ENCODE measurements at regions not wholly inside any gene's neighbourhood (a gene's known extent, or its start where the extent isn't known, plus 50 kb on each side); places are given as distances from the start of the nearest gene placed in this dataset.

GRCh38 chr15:94119923-94120775 lies 111.2 kb upstream of the MCTP2 start:
- Mint-ChIP-seq H3K4me1 (ENCODE audit: low read depth, unreplicated experiment) (no peaks in the 10 kb centered on the region), H3K36me3 (ENCODE audit: low read depth, unreplicated experiment) (no peaks in the 10 kb centered on the region), H3K4me3 (ENCODE audit: unreplicated experiment) (no peak overlapping the region), H3K27ac (ENCODE audit: unreplicated experiment) (no peak overlapping the region), H3K9me3 (ENCODE audit: unreplicated experiment) (no peaks in the 10 kb centered on the region), H3K27me3 (ENCODE audit: low read depth, unreplicated experiment) (no peaks in the 10 kb centered on the region)
- H3K36me3 ChIP-seq (ENCODE audit: insufficient read depth, low read length) = no peaks in the 10 kb centered on the region
- H3K79me2 ChIP-seq (ENCODE audit: insufficient read depth, low read length) = no peaks in the 10 kb centered on the region
- no peaks in the 10 kb centered on the region for H3K4me1 ChIP-seq (ENCODE audit: insufficient read depth, low read length)
- FAIRE-seq (peak; percentile 73), DNase-seq (ENCODE audit: low read depth) (peak; percentile 76)
- no peaks in the 10 kb centered on the region for H4K20me1 ChIP-seq (ENCODE audit: insufficient read depth, low read length)
- H3K27me3 ChIP-seq (ENCODE audit: insufficient read depth, low read length) = peaks cover 3% of the 10 kb centered on the region
- no peak overlapping the region for H3K4me2 ChIP-seq (ENCODE audit: low read length)
- no peak overlapping the region for H3K27ac ChIP-seq (ENCODE audit: low read depth, low read length)
- no peak overlapping the region for H2AFZ ChIP-seq (ENCODE audit: low read depth, low read length)
- no peak overlapping the region for H3K4me3 ChIP-seq (ENCODE audit: insufficient read depth, low read depth, low read length)
- no peaks in the 10 kb centered on the region for H3K9me3 ChIP-seq (ENCODE audit: insufficient read depth, low read depth, low read length)
- TF ChIP-seq, protein P1, sequence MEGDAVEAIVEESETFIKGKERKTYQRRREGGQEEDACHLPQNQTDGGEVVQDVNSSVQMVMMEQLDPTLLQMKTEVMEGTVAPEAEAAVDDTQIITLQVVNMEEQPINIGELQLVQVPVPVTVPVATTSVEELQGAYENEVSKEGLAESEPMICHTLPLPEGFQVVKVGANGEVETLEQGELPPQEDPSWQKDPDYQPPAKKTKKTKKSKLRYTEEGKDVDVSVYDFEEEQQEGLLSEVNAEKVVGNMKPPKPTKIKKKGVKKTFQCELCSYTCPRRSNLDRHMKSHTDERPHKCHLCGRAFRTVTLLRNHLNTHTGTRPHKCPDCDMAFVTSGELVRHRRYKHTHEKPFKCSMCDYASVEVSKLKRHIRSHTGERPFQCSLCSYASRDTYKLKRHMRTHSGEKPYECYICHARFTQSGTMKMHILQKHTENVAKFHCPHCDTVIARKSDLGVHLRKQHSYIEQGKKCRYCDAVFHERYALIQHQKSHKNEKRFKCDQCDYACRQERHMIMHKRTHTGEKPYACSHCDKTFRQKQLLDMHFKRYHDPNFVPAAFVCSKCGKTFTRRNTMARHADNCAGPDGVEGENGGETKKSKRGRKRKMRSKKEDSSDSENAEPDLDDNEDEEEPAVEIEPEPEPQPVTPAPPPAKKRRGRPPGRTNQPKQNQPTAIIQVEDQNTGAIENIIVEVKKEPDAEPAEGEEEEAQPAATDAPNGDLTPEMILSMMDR (IDR thresholded peaks at IDR 0.05; ENCODE audit: insufficient read depth, low read depth, low read length) = peak; percentile 100
- no peak for TF ChIP-seq EZH2 (IDR thresholded peaks at IDR 0.05; ENCODE audit: insufficient read depth, low read length)
- H3K9ac ChIP-seq (ENCODE audit: low read length) = no peak overlapping the region

DNA sequence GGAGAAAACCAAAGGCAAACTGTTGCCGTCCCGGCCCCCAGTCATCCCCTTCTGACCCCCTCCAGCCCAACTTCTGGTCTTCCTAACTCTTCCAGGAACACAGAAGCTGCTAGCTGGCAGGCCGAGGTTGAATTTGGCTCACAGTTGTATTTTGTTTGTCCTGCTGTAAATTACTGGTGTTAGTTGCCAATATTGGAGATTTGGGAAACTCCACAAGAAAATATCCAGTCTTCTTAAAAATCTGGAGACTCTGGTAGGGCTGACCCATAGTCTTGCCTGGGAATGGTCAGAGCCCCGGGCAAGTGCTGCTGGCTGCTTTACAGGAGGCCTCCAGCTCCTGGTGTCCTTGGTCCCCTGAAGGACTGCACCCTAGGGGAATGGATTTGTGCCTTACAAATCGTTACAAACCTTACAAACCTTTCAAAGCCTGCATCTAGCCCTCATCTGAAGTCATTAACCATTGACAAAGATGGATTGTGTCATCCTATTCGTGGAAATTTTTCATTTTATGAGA lies 112.0 kb upstream of the MCTP2 start:
- no peaks in the 10 kb centered on the region for H3K36me3 ChIP-seq (ENCODE audit: insufficient read depth, low read length)
- H3K27ac ChIP-seq (ENCODE audit: low read depth, low read length) = no peak overlapping the region
- no peaks in the 10 kb centered on the region for H3K4me1 ChIP-seq (ENCODE audit: insufficient read depth, low read length)
- Mint-ChIP-seq H3K4me3 (ENCODE audit: unreplicated experiment) (no peak overlapping the region), H3K9me3 (ENCODE audit: unreplicated experiment) (no peaks in the 10 kb centered on the region), H3K27me3 (ENCODE audit: low read depth, unreplicated experiment) (no peaks in the 10 kb centered on the region), H3K36me3 (ENCODE audit: low read depth, unreplicated experiment) (no peaks in the 10 kb centered on the region), H3K27ac (ENCODE audit: unreplicated experiment) (no peak overlapping the region), H3K4me1 (ENCODE audit: low read depth, unreplicated experiment) (no peaks in the 10 kb centered on the region)
- FAIRE-seq = no peak
- H3K79me2 ChIP-seq (ENCODE audit: insufficient read depth, low read length) = no peaks in the 10 kb centered on the region
- H4K20me1 ChIP-seq (ENCODE audit: insufficient read depth, low read length) = no peaks in the 10 kb centered on the region
- peaks cover 2% of the 10 kb centered on the region for H3K27me3 ChIP-seq (ENCODE audit: insufficient read depth, low read length)
- no peak overlapping the region for H3K4me3 ChIP-seq (ENCODE audit: insufficient read depth, low read depth, low read length)
- DNase-seq (ENCODE audit: low read depth) = no peak
- no peak for TF ChIP-seq EZH2 (IDR thresholded peaks at IDR 0.05; ENCODE audit: insufficient read depth, low read length)
- TF ChIP-seq, protein P1 (IDR thresholded peaks at IDR 0.05; ENCODE audit: insufficient read depth, low read depth, low read length) = no peak
- H3K4me2 ChIP-seq (ENCODE audit: low read length) = no peak overlapping the region
- H3K9ac ChIP-seq (ENCODE audit: low read length) = no peak overlapping the region
- no peak overlapping the region for H2AFZ ChIP-seq (ENCODE audit: low read depth, low read length)
- no peaks in the 10 kb centered on the region for H3K9me3 ChIP-seq (ENCODE audit: insufficient read depth, low read depth, low read length)
